Thyroid gland (tissue), 4 donors: ENCODE measurements at regions not wholly inside any gene's neighbourhood (a gene's known extent, or its start where the extent isn't known, plus 50 kb on each side); places are given as distances from the start of the nearest gene placed in this dataset.

Source experiments
- DNase-seq, 2 donors: peaks; one replicate each; pipeline ENCODE4 v3.0.0-alpha.2; 2019
- H3K27ac ChIP-seq, 3 donors: fragments of 200-600 bp; sonication (generic); 1 replicate in 2 of 3; 2 replicates in 1 of 3; pipeline ENCODE4 v1.5.1; 2016 to 2019; ENCODE audit warnings: mild to moderate bottlenecking in 1 of 3, moderate library complexity in 1 of 3
- H3K27me3 ChIP-seq: fragments of 200-600 bp; sonication (generic); one replicate; pipeline ENCODE4 v1.5.1; 2019
- H3K36me3 ChIP-seq, 2 donors: fragments of 200-600 bp; sonication (generic); one replicate each; pipeline ENCODE4 v1.5.1; 2016 to 2019
- H3K4me1 ChIP-seq, 2 donors: fragments of 200-600 bp; sonication (generic); one replicate each; pipeline ENCODE4 v1.5.1; 2017 to 2019
- H3K4me3 ChIP-seq, 3 donors: fragments of 200-600 bp; sonication (generic); replicated peaks in 1 of 3; 1 replicate in 2 of 3; 2 replicates in 1 of 3; pipeline ENCODE4 v1.5.1; 2016; ENCODE audit warnings: mild to moderate bottlenecking in 1 of 3
- H3K9me3 ChIP-seq: fragments of 200-600 bp; sonication (generic); one replicate; pipeline ENCODE4 v1.5.1; 2017
- CTCF ChIP-seq, 6 experiments: fragments of 200-600 bp in 3 of 6; fragments of 450-650 bp in 3 of 6; sonication (generic) in 3 of 6; IDR thresholded peaks; one replicate each; pipeline ENCODE4 v1.5.1; 2016 to 2019; ENCODE audit warnings: antibody characterized with exemption in 6 of 6, mild to moderate bottlenecking in 2 of 6, inconsistent platforms in 1 of 6, moderate library complexity in 1 of 6
- POLR2A ChIP-seq, 2 donors: fragments of 450-650 bp; IDR thresholded peaks; one replicate each; pipeline ENCODE4 v1.6.1; 2017; ENCODE audit warnings: antibody characterized with exemption in 2 of 2, mild to moderate bottlenecking in 2 of 2, moderate library complexity in 1 of 2
- WGBS, 2 donors: methylation state at CpG; one replicate each; pipeline ENCODE4 v1.1.5; 2017; 5-methylcytosine and 5-hydroxymethylcytosine counted together
- intact Hi-C: fragments of 100-400 bp; cut with DNase I; formaldehyde crosslinking; loops from one replicate; pipeline ENCODE4 v1.15.1; 2023

- no peaks in the 10 kb centered on the region for H3K9me3 ChIP-seq
- H3K4me1 ChIP-seq: no peaks in the 10 kb centered on the region
- no peaks in the 10 kb centered on the region for H3K27me3 ChIP-seq
- WGBS, 2 donors: 92 to 96% methylated on average over 1 of the region's 1 CpG
- TF ChIP-seq CTCF (IDR thresholded peaks at IDR 0.05): no peak
- no peak for TF ChIP-seq POLR2A (IDR thresholded peaks at IDR 0.05)
- no peak for DNase-seq
- H3K4me3 ChIP-seq: no peak overlapping the region
- no peak overlapping the region for H3K27ac ChIP-seq
- no peaks in the 10 kb centered on the region for H3K36me3 ChIP-seq
- intact Hi-C loops: no loop called here
Observed at GRCh38 chr10:64102264-64102633, 581.0 kb downstream of the REEP3 start.

GRCh38 chr10:64102916-64103315 lies 581.7 kb downstream of the REEP3 start:
- Histone ChIP-seq H3K4me3 (no peak overlapping the region), H3K4me1 (no peaks in the 10 kb centered on the region), H3K27me3 (no peaks in the 10 kb centered on the region), H3K36me3 (no peaks in the 10 kb centered on the region), H3K27ac (no peak overlapping the region), H3K9me3 (no peaks in the 10 kb centered on the region)
- intact Hi-C loops: no loop called here
- DNase-seq: no peak
- TF ChIP-seq CTCF (IDR thresholded peaks at IDR 0.05): no peak
- TF ChIP-seq POLR2A (IDR thresholded peaks at IDR 0.05): no peak
- WGBS, 2 donors: 92% methylated on average over 2 of the region's 2 CpGs

- H3K36me3 ChIP-seq: no peaks in the 10 kb centered on the region
- H3K27ac ChIP-seq: no peak overlapping the region
- no peaks in the 10 kb centered on the region for H3K27me3 ChIP-seq
- H3K4me1 ChIP-seq: no peaks in the 10 kb centered on the region
- no peak overlapping the region for H3K4me3 ChIP-seq
- no peak for DNase-seq
- TF ChIP-seq CTCF (IDR thresholded peaks at IDR 0.05) (no peak), POLR2A (IDR thresholded peaks at IDR 0.05) (no peak)
- intact Hi-C loops: no loop called here
- WGBS, 2 donors: 77 to 81% methylated on average over 6 of the region's 6 CpGs
- no peaks in the 10 kb centered on the region for H3K9me3 ChIP-seq
Observed at GRCh38 chr10:64103750-64104470, 582.7 kb downstream of the REEP3 start.

- 88 to 93% methylated on average over 1 of the region's 1 CpG for WGBS, 2 donors
- DNase-seq: no peak
- no peak overlapping the region for H3K4me3 ChIP-seq
Observed at GRCh38 chr10:64109926-64110495, 588.8 kb downstream of the REEP3 start.

More at GRCh38 chr10:64109926-64110495, 588.8 kb downstream of the REEP3 start:
- Histone ChIP-seq H3K9me3 (no peaks in the 10 kb centered on the region), H3K27me3 (no peaks in the 10 kb centered on the region), H3K4me1 (no peaks in the 10 kb centered on the region), H3K27ac (no peak overlapping the region), H3K36me3 (no peaks in the 10 kb centered on the region)
- intact Hi-C loops: no loop called here
- TF ChIP-seq CTCF (IDR thresholded peaks at IDR 0.05) (no peak), POLR2A (IDR thresholded peaks at IDR 0.05) (no peak)
